H1 (cell line): ENCODE measurements at regions not wholly inside any gene's neighbourhood (a gene's known extent, or its start where the extent isn't known, plus 50 kb on each side); places are given as distances from the start of the nearest gene placed in this dataset.

Experiments
- CTCF ChIA-PET: fragments of 300-600 bp; sonication (Branson Sonifier 250); formaldehyde crosslinking; loops from one replicate; lab custom pipeline; 2021; ENCODE audit not compliant: partially characterized antibody; lab: Charles Lee
- POLR2A ChIA-PET: fragments of 300-600 bp; sonication (Branson Sonifier 250); formaldehyde crosslinking; loops from one replicate; lab custom pipeline; 2021; ENCODE audit warnings: inconsistent platforms; ENCODE audit not compliant: partially characterized antibody; lab: Charles Lee
- DNase-seq, 2 experiments: peaks; one replicate each; pipeline versions ENCODE4 v3.0.0 to v3.0.0-alpha.2; 2010 to 2022; ENCODE audit warnings: low spot score in 2 of 2, low read depth in 1 of 2, mixed read lengths in 1 of 2
- FAIRE-seq: peaks from 2 replicates; lab custom pipeline; 2011; peaks lifted over from hg19 to GRCh38; lab: Jason Lieb, UNC
- H2AFZ ChIP-seq: 2 replicates; pipeline ENCODE4 v1.8.1; 2012; ENCODE audit warnings: low read length, inconsistent platforms
- H2AK5ac ChIP-seq: 2 replicates; pipeline ENCODE4 v1.6.1; 2013; ENCODE audit warnings: low read depth, low read length
- H2BK120ac ChIP-seq: replicated peaks from 2 replicates; pipeline ENCODE3; 2013; ENCODE audit warnings: low read depth, low read length, inconsistent platforms
- H2BK12ac ChIP-seq: 2 replicates; pipeline ENCODE4 v1.6.1; 2013; ENCODE audit warnings: low read depth, low read length
- H2BK15ac ChIP-seq: 2 replicates; pipeline ENCODE4 v1.6.1; 2013; ENCODE audit warnings: low read length
- H2BK20ac ChIP-seq: 2 replicates; pipeline ENCODE4 v1.6.1; 2013; ENCODE audit warnings: low read length
- H2BK5ac ChIP-seq: 2 replicates; pipeline ENCODE4 v1.6.1; 2013; ENCODE audit warnings: low read depth, low read length
- H3K14ac ChIP-seq: 2 replicates; pipeline ENCODE4 v1.6.1; 2013; ENCODE audit warnings: inconsistent platforms; ENCODE audit not compliant: insufficient read length
- H3K18ac ChIP-seq: 2 replicates; pipeline ENCODE4 v1.6.1; 2013; ENCODE audit warnings: low read length; ENCODE audit errors: extremely low read depth
- H3K23ac ChIP-seq: 2 replicates; pipeline ENCODE4 v1.6.1; 2013; ENCODE audit warnings: inconsistent platforms; ENCODE audit not compliant: insufficient read length
- H3K23me2 ChIP-seq: 2 replicates; pipeline ENCODE4 v1.6.1; 2013; ENCODE audit warnings: low read depth, low read length
- H3K27ac ChIP-seq: 2 replicates; pipeline ENCODE4 v1.6.1; 2011; ENCODE audit warnings: low read depth, low read length, inconsistent platforms
- H3K27me3 ChIP-seq, 4 experiments: replicated peaks in 1 of 4; 1 replicate in 1 of 4; 2 replicates in 3 of 4; pipeline versions ENCODE4 v1.6.1 to v1.8.1; 2011 to 2013; ENCODE audit warnings: low read length in 3 of 4, mild to moderate bottlenecking in 3 of 4, inconsistent platforms in 2 of 4, mixed read lengths in 2 of 4, moderate library complexity in 1 of 4; ENCODE audit not compliant: control insufficient read depth in 3 of 4, insufficient read depth in 3 of 4; ENCODE audit errors: extremely low read depth in 1 of 4
- H3K36me3 ChIP-seq, 4 experiments: 2 replicates each; pipeline versions ENCODE4 v1.6.1 to v1.8.1; 2011 to 2013; ENCODE audit warnings: mild to moderate bottlenecking in 4 of 4, low read length in 3 of 4, moderate library complexity in 2 of 4, control low read depth in 1 of 4, inconsistent platforms in 1 of 4; ENCODE audit not compliant: insufficient read depth in 4 of 4, control insufficient read depth in 2 of 4
- H3K4ac ChIP-seq: replicated peaks from 2 replicates; pipeline ENCODE3; 2013; ENCODE audit warnings: low read length, low read depth, mixed read lengths, inconsistent platforms; ENCODE audit not compliant: insufficient read length
- H3K4me1 ChIP-seq, 4 experiments: replicated peaks in 1 of 4; 1 replicate in 1 of 4; 2 replicates in 3 of 4; pipeline versions ENCODE4 v1.6.1 to v1.8.1; 2011 to 2013; ENCODE audit warnings: low read length in 3 of 4, inconsistent platforms in 2 of 4, mixed read lengths in 1 of 4; ENCODE audit not compliant: insufficient read depth in 4 of 4, control insufficient read depth in 3 of 4
- H3K4me2 ChIP-seq, 2 experiments: 2 replicates each; pipeline versions ENCODE4 v1.6.1 to v1.8.1; 2011 to 2013; ENCODE audit warnings: low read depth in 2 of 2, low read length in 2 of 2, control low read depth in 1 of 2, inconsistent platforms in 1 of 2, mild to moderate bottlenecking in 1 of 2; ENCODE audit not compliant: insufficient read depth in 1 of 2
- H3K4me3 ChIP-seq, 4 experiments: fragments of 200-600, 300-600 bp in 1 of 4; sonication (generic), shearing (Covaris generic), sonication (Bioruptor Twin) in 1 of 4; 2 replicates each; pipeline versions ENCODE4 v1.5.1 to v1.8.1; 2011 to 2016; ENCODE audit warnings: low read length in 4 of 4, low read depth in 3 of 4, control low read depth in 2 of 4, inconsistent platforms in 2 of 4, mild to moderate bottlenecking in 2 of 4, mixed read lengths in 1 of 4, moderate library complexity in 1 of 4; ENCODE audit not compliant: insufficient read depth in 2 of 4; ENCODE audit errors: extremely low read depth in 1 of 4
- H3K56ac ChIP-seq: replicated peaks from 2 replicates; pipeline ENCODE3; 2013; ENCODE audit warnings: low read depth, mild to moderate bottlenecking, mixed read lengths, low read length, inconsistent platforms; ENCODE audit not compliant: insufficient read length
- H3K79me1 ChIP-seq: 2 replicates; pipeline ENCODE4 v1.6.1; 2013; ENCODE audit warnings: low read depth, low read length, control low read depth
- H3K79me2 ChIP-seq, 2 experiments: 2 replicates each; pipeline versions ENCODE4 v1.6.1 to v1.8.1; 2012 to 2013; ENCODE audit warnings: low read length in 2 of 2, mild to moderate bottlenecking in 2 of 2, inconsistent platforms in 1 of 2; ENCODE audit not compliant: insufficient read depth in 2 of 2, control insufficient read depth in 1 of 2
- H3K9ac ChIP-seq, 4 experiments: replicated peaks in 1 of 4; 1 replicate in 1 of 4; 2 replicates in 3 of 4; pipeline versions ENCODE4 v1.6.1 to v1.8.1; 2011 to 2013; ENCODE audit warnings: low read depth in 3 of 4, low read length in 3 of 4, control low read depth in 2 of 4, mild to moderate bottlenecking in 2 of 4, moderate library complexity in 2 of 4, inconsistent platforms in 1 of 4; ENCODE audit errors: extremely low read depth in 1 of 4
- H3K9me3 ChIP-seq, 2 experiments: 2 replicates each; pipeline versions ENCODE4 v1.6.1 to v1.8.1; 2012 to 2013; ENCODE audit warnings: mild to moderate bottlenecking in 2 of 2, moderate library complexity in 2 of 2, control low read depth in 1 of 2, inconsistent platforms in 1 of 2, low read depth in 1 of 2, low read length in 1 of 2, mixed read lengths in 1 of 2; ENCODE audit not compliant: insufficient read depth in 2 of 2
- H4K20me1 ChIP-seq, 2 experiments: replicated peaks in 1 of 2; 2 replicates each; pipeline versions ENCODE3 to v1.8.1; 2011 to 2013; ENCODE audit warnings: inconsistent platforms in 2 of 2, low read length in 2 of 2, mild to moderate bottlenecking in 1 of 2; ENCODE audit not compliant: insufficient read depth in 2 of 2, control insufficient read depth in 1 of 2
- H4K5ac ChIP-seq: 2 replicates; pipeline ENCODE4 v1.6.1; 2013; ENCODE audit warnings: low read length, low read depth, mixed read lengths, inconsistent platforms; ENCODE audit not compliant: insufficient read length
- H4K8ac ChIP-seq: 2 replicates; pipeline ENCODE4 v1.8.0; 2013; ENCODE audit warnings: mild to moderate bottlenecking, moderate library complexity, low read length, inconsistent platforms; ENCODE audit not compliant: insufficient read depth; ENCODE audit errors: extremely low read depth
- H4K91ac ChIP-seq: replicated peaks from 2 replicates; pipeline ENCODE3; 2013; ENCODE audit warnings: low read length, mixed read lengths, inconsistent platforms; ENCODE audit not compliant: insufficient read length
- SIRT6 ChIP-seq: IDR thresholded peaks from one replicate; pipeline ENCODE4 v1.7.1; 2012; ENCODE audit warnings: low read length, inconsistent platforms
- WGBS, 2 experiments: shearing (Covaris generic) in 1 of 2; methylation state at CpG; one replicate each; pipeline versions ENCODE4 v1.1.6 to v1.1.7; 2013 to 2015; ENCODE audit warnings: low lambda C conversion rate in 2 of 2, mixed read lengths in 2 of 2, inconsistent platforms in 1 of 2, low coverage in 1 of 2, missing lambda C conversion rate in 1 of 2; ENCODE audit not compliant: insufficient replicate concordance in 2 of 2, insufficient coverage in 1 of 2, insufficient read length in 1 of 2; ENCODE audit errors: extremely low coverage in 1 of 2, missing lambda C conversion rate in 1 of 2; 5-methylcytosine and 5-hydroxymethylcytosine counted together

DNA sequence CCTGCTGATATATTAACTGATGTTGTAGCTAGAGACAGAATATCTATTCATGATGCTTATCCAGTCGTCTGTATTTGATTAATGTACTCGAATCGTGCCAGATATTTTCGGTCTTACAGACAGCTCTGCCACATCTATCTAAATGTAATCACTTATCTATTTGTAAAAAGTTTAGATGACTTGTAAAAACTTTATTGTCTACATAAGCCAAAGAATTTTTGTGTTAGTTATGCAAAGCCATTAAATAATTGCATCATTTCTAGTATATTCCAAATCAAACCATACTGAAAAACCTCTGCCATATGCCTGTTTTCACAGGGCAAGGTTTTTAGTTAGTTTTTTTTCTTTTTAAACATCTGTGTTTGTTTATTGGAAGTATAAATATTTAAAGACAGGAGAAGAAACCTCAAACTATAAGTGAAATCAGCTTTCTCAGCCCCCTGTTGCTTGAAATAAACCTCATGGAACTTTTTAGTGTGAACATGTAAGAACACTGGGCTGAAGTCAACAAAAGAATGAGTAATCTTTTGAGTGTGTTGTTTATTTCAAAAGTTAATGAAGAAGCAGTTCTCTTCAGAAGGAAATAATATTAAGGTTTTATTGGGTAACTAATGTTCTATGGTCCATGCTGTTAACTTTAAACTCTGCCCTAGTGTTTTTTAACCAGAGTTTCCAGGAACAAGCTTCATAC is 657.6 kb upstream of the SYT4 start:
- Histone ChIP-seq H3K56ac (no peak overlapping the region), H3K4ac (no peak overlapping the region), H2BK15ac (no peak overlapping the region), H2BK20ac (no peak overlapping the region), H2AFZ (no peak overlapping the region), H3K79me1 (no peaks in the 10 kb centered on the region), H3K27ac (no peak overlapping the region), H3K18ac (no peak overlapping the region), H3K14ac (no peak overlapping the region), H2AK5ac (no peak overlapping the region), H3K9me3 (no peaks in the 10 kb centered on the region), H3K4me2 (no peak overlapping the region), H2BK12ac (no peak overlapping the region), H3K79me2 (no peaks in the 10 kb centered on the region), H2BK120ac (no peak overlapping the region), H2BK5ac (no peak overlapping the region), H4K20me1 (no peaks in the 10 kb centered on the region), H3K27me3 (no peaks in the 10 kb centered on the region), H3K36me3 (no peaks in the 10 kb centered on the region), H3K9ac (no peak overlapping the region), H4K5ac (no peak overlapping the region), H3K4me3 (no peak overlapping the region), H4K91ac (no peak overlapping the region), H4K8ac (no peak overlapping the region), H3K4me1 (no peaks in the 10 kb centered on the region), H3K23ac (no peak overlapping the region), H3K23me2 (no peaks in the 10 kb centered on the region)
- ChIA-PET POLR2A (no interaction called here), CTCF (no interaction called here)
- TF ChIP-seq SIRT6, result no peak
- WGBS, 2 experiments, result 89% methylated on average over 4 of the region's 4 CpGs; no CpG with 5 or more reads in 1 of the 2 experiments
- no peak for FAIRE-seq
- DNase-seq, result no peak
